Suppressor macrophage treated with lipopolysaccharide for 1 hour (primary cell): ENCODE measurements at regions not wholly inside any gene's neighbourhood (a gene's known extent, or its start where the extent isn't known, plus 50 kb on each side); places are given as distances from the start of the nearest gene placed in this dataset.
A peak's percentile ranks its signal among the peaks of the same experiment; 100 is the strongest.
"Not testable (repeated sequence)": the region's sequence is repeated elsewhere in the genome, so short reads cannot be mapped to it uniquely, and the experiment has no call there.

Experiments used
- DNase-seq, 3 donors: peaks; one replicate each; pipeline ENCODE4 v3.0.0-alpha.2; 2020 to 2022

DNA sequence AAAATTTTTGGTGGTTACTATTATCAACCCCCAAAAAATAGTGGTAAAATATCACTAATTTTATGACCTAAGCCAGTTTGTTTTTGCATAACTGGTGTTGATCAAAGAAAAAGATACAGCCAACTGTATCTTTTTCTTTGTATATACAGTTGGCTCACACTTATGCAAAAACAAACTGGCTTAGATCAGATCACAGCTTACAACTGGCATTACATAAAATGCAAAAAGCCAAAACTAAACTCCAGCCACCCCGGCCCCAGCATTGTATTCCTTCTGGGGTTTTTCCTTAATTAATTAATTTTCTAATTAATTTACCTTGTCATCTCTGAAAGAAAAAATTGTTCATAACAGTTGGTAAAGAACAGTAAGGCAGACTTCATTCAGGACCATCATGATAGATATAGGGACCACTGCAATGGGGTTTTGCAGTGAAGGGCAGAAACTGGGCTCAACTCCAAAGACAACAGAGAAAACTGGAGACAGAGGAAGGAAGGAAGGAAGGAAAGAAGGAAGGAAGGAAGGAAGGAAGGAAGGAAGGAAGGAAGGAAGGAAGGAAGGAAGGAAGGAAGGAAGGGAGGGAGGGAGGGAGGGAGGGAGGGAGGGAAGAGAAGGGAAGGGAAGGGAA, 202.1 kb downstream of the HNRNPD start:
- no peak for DNase-seq

GRCh38 chr4:82149750-82150149, 224.0 kb downstream of the HNRNPD start:
- no peak for DNase-seq

- no peak for DNase-seq
These were observed 227.9 kb downstream of the HNRNPD start for GRCh38 chr4:82145850-82146249.

DNA sequence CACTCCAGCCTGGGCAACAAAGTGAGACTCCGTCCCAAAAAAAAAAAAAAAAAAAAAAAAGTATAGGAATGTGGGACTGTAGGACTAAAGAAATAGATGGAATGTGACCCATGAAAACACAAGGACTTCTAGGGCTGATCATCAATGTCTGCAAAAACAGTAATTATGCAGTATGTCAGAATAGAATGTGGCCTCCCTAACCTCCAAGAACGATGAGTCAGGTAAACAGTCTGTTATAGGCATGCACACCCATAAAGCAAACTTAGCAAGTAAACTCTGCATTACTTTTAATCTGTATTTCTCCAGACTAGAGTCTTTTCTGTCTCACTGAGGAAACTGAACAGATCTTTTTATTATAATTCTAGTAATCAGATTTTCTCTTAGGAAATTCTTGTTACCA, 233.4 kb downstream of the HNRNPD start:
- no peak for DNase-seq

- DNase-seq, result no peak
These were observed 234.5 kb downstream of the HNRNPD start for GRCh38 chr4:82139287-82139686.

DNA sequence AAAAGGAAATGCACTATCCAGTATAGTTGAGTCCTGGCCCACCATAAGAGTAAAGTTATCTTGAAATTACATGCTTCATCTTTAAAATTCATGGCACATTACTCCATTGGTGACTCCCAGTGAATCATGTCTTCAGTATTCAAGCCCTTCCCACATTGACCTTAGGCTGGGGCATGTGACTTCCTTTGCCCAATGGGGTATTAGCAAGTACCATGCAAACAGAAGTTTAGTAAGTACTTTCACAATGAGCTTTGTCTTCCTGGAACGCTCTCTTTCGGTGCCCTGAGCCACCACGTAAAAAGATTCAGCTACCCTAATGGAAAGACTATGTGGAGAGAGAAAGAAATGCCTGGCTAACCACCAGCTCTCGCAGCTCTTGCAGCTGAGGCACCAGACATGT, 235.4 kb downstream of the HNRNPD start:
- no peak for DNase-seq

GRCh38 chr4:82136161-82136801, 237.5 kb downstream of the HNRNPD start:
- DNase-seq, result no peak

DNA sequence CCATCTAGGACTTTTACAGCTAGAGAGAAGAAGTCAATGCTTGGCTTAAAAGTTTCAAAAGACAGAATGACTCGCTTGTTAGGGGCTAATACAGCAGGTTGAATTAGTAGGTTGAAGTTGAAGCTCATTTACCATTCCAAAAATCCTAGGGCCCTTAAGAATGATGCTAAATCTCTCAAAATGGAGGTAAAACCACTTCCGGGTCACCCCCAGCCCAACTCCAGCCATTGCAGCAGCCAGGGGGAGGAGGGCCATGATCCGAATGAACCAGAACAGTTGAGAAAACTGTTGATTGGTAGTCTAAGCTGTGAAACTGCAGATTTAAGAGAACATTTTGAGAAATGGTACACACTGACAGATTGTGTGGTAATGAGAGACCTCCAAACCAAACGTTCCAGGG, 245.4 kb downstream of the HNRNPD start:
- no peak for DNase-seq

- no peak for DNase-seq
These were observed 247.2 kb downstream of the HNRNPD start for GRCh38 chr4:82126512-82127040.

DNA sequence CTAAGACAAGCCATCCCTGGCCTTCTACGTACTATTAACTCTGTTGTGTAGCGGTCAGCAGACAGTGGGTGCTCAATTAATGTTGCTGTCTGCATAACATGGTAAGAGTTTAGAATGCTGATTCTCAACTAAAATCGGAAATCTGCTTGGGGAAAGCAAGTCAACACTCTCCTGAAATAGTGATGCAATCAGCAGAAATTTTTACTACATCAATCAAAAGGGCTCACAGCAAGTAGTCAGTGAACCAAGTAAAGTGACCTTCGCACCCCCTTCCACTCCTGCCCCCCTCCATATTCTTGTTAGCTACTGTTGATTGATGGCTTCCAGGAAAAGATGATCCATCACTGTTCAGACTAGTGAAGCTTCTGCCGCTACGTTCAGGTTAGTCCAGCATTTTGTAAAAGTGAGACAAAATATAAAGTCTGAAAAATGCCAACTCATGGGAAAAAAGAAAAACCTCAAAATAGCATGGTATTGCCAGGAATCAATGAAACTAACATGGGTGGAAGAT, 247.9 kb downstream of the HNRNPD start:
- DNase-seq, result no peak

DNA sequence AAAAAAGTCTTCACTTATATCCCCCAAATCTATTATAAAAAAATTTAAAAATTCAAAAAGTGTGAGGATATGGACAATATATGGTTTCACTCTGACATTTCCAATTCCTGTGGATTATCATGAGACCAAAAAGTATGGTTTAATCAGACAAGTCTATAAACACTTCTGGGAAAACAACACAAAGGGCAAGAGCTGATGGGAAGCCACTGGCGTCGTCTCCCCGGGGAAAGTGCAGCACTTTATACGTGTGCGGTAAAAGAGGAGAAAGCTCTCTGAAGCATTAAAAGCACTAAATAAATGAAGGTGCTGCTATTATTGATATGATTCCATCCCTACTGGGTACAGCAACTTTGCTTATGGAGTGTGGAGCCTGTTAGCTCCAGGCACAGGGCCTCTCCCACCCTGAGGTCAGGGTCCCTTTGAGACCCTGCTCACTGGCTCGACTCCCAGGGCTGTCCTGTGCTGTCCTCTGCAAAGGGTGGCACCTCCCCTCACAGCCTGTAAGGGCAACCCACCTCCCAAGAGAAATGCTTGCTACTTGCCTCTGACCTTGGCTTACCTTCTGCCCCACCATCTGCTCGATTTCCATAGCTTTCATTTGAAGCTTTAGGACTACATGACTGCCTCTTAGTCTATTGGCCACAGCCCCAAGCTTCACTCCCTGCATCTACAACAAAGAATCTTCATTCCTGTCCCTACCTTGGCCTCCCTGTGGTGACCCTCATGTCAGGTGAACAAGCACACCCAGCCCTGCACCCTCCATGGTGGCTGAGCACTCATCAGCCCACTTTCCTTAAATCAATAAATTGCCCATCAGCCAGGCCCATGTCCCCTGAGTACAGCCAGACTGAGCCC, 248.6 kb downstream of the HNRNPD start:
- no peak for DNase-seq

DNA sequence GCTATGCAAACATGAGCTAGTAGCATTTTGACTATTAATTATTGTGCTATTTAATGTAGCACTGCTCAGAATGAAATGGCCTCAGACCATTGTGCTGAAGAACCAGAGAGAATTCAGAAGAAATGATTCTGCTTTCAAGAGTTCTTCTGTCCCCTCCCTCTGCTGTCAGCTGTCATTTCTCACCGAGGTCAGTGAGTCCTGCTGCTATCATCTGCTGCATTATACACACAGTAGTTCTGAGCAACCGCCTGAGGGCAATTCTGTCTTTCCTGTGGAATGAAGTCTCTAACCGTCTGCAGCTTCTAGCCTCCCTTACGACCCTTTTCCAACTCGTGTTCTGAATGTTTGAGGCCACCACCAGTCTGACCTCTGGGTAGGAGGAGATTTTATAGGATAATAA, 249.4 kb downstream of the HNRNPD start:
- no peak for DNase-seq

- DNase-seq, result peak in 2 of 3 donors; percentile 2 to 6
These were observed 249.9 kb downstream of the HNRNPD start for GRCh38 chr4:82123934-82124333.

DNA sequence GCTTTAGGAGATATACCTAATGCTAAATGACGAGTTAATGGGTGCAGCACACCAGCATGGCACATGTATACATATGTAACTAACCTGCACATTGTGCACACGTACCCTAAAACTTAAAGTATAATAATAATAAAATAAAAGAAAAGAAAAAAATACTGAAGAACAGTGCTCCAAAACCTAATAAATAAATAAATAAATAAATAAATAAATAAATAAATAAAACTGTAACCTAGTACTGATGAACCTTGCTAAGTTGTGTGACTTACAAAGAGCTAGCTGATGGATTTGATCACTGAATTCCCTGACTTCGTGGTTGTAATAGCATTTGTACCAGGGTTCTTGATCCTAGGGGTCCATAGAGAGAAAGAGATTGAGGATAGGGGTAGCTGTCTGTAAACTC, 258.6 kb downstream of the HNRNPD start:
- DNase-seq, result not testable (repeated sequence)

DNA sequence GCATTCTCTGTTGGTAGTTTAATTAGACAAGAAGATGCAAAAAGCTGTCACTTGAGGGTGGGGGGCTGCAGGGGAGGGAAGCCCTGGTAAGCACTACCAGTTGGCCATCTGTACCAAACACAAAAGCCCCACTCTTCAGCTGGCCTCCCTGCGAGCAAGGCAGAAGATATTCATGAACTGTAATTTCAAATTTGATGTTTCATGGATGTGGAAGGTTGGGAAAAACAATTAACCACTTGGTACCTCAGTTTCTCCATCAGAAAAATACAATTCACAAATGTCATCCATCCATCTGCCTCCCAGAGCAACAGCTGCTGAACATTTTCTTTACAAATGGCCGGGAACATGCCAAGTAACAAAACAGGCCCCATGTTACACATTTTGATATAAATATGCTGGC, 265.3 kb downstream of the HNRNPD start:
- no peak for DNase-seq

DNA sequence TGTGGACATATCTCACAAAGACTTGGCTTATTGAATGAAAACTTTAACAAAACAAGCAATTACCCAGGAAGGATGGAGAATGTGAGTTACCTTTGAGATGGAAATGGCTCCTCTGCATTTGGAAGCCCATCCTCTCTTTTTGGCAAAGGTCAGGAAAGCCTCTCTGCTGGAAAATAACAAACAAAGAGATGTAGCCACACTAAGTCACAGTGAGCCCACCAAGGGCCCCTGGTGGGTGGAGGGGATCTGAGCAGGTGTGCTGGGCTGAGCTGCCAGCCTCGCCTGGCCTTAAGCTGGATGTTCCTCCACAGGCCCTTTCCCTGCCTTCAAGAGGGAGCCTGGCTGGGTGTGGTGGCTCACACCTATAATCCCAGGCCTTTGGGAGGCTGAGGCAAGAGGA, 269.2 kb downstream of the HNRNPD start:
- no peak for DNase-seq

DNA sequence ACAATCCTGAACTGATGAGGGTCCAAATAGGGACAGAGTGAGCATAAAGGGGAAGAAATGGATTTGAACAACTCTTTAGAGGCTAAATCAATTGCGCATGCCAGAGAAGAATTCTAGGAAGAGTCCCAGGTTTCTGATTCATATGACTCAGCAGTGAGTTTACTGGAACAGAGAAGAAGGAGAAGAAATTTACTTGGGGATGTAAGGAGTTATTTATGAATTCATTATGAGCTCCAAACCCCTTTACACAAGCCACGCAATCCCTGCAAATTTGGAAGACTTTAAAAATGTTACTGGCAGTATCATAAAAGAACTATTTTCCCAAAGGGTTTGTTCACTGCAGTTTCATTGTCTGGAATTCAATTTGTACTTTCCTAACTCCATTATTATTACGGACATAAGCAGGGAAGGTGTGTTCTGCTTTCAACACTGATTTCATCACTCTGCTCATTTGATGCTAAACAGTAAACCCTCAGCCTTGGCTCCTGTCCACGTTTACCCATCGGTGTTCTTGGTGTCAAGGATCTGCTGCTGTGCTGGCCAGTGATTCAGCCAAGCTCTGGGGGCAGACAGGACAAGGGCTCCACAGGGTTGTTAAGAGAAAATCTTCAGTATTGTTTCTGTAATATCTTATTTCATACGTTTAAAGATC, 273.7 kb downstream of the HNRNPD start:
- DNase-seq, result no peak

DNA sequence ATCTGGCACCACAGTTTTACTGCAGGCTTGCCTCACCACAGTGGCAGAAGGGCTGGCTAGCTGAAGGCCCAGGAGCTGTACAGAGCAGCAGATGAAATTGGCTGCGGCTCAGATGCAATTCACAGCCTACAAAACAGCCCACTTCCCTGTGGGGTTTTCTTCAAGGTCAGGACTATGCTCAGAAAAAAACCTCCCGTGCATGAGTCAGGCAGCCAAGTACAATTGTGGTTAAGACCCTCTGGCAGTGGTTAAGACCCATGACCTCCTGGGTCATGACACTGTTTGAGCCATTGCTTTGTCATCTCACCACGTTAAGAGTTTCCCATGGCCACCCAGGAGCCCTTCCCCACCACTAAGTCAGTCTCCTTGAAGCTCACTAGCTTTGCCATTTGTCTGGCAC, 276.3 kb downstream of the HNRNPD start:
- peak; percentile 39 to 55 (median 46) for DNase-seq

DNA sequence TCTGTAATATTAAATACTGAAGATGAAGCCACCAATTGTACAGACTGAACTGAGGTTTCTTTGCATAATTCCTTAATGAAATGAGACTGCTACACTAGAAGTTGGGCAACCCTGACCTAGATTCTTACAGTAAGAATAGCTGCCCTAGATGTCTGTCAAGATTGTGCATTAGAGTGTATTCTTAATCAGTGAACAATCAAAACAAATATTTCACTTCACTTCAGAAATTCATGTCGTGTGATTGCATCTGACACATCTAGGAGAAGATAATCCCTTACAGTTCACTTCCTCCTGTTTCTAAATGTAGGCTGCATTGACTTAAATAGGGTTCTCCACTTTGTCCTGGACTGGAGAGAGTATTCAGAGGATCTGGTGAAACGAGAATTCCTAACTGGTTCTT, 283.1 kb downstream of the HNRNPD start:
- no peak for DNase-seq

DNA sequence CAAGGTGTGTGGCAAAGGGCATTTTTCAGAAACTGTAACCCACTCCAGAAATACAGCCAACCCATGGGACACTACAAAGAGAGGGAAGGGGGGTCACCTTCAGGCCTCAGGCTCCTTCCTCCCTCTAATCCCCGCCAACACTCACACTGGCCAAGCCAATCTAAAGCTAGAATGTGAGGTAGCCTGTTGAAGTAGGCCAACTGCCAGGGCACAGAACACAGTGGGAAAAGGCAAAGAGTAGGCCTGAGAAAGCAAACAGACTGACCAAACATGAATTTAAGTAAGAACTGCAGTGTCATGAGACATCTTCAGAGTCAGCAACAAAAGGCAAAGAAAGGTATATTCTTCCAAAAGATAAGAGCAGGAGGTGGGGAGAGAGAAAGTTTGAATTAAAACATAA, 289.0 kb downstream of the HNRNPD start:
- no peak for DNase-seq

- DNase-seq, result not testable (repeated sequence)
These were observed 296.3 kb downstream of the HNRNPD start for GRCh38 chr4:82077471-82077995.

DNA sequence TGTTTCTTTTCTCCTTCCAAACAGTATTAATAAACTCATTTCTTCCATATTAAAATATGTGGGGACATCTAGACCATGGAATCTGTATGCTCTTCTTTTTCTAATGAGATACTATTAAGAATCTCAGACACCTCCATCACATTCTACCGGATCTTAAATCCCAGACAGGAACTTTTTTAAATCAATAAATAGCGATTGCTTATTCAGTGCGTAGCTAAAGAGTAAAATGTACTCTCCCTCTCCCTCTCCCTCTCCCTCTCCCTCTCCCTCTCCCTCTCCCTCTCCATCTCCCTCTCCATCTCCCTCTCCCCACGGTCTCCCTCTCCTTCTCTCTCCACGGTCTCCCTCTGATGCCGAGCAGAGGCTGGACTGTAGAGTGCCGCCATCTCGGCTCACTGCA, 297.0 kb downstream of the HNRNPD start:
- DNase-seq, result no peak

- DNase-seq, result no peak
These were observed 297.4 kb downstream of the HNRNPD start for GRCh38 chr4:82076359-82076758.
